ENCODE measurements at regions not wholly inside any gene's neighbourhood (a gene's known extent, or its start where the extent isn't known, plus 50 kb on each side); places are given as distances from the start of the nearest gene placed in this dataset.

- TF ChIP-seq POLR2A (IDR thresholded peaks at IDR 0.05) (no peak), EP300 (IDR thresholded peaks at IDR 0.05; ENCODE audit: low read depth) (no peak), POLR2AphosphoS5 (IDR thresholded peaks at IDR 0.05) (no peak)
- TF ChIP-seq, protein P1, sequence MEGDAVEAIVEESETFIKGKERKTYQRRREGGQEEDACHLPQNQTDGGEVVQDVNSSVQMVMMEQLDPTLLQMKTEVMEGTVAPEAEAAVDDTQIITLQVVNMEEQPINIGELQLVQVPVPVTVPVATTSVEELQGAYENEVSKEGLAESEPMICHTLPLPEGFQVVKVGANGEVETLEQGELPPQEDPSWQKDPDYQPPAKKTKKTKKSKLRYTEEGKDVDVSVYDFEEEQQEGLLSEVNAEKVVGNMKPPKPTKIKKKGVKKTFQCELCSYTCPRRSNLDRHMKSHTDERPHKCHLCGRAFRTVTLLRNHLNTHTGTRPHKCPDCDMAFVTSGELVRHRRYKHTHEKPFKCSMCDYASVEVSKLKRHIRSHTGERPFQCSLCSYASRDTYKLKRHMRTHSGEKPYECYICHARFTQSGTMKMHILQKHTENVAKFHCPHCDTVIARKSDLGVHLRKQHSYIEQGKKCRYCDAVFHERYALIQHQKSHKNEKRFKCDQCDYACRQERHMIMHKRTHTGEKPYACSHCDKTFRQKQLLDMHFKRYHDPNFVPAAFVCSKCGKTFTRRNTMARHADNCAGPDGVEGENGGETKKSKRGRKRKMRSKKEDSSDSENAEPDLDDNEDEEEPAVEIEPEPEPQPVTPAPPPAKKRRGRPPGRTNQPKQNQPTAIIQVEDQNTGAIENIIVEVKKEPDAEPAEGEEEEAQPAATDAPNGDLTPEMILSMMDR (IDR thresholded peaks at IDR 0.05): no peak
These were observed 176.7 kb upstream of the TLE3 start for GRCh38 chr15:70274255-70274880.

All from transverse colon (tissue), 4 donors.